GM13977 (cell line): ENCODE measurements at regions not wholly inside any gene's neighbourhood (a gene's known extent, or its start where the extent isn't known, plus 50 kb on each side); places are given as distances from the start of the nearest gene placed in this dataset.

Experiments used
- DNase-seq: peaks from one replicate; pipeline ENCODE4 v3.0.0; 2012; ENCODE audit warnings: low spot score
- in situ Hi-C: fragments of 300-500 bp; cut with MboI; formaldehyde crosslinking; loops from one replicate; pipeline ENCODE4 v1.12.0; 2022; ENCODE audit warnings: low sequenced_read_pairs, low pct_unique_long_range_greater_than_20kb, mixed read lengths, inconsistent platforms; ENCODE audit not compliant: unreplicated experiment
- TF ChIP-seq, protein P1 (sequence below): IDR thresholded peaks from 2 replicates; pipeline ENCODE4 v1.5.1; 2012; ENCODE audit warnings: mild to moderate bottlenecking, control low read depth; ENCODE audit not compliant: insufficient read depth; ENCODE audit errors: extremely low read depth, missing control alignments

DNA sequence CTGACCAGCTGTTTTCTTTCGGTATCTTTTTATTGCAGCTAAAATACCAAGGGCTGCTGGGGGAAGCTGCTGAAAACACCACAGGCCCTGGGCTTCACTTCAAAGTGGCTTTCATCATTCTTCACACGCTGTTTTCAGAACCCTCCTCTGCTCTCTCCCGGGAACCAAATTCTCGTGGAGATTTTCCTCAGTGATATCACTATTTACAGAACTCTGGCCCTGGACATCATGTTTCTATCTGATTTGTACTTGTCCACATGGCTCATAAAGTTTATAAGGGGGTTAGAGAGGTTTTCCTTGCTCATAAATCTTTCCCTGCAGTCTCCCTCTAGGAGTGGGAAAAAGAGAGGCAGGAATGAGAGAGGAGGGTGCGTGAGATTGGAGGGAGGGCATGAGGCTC is 177.4 kb upstream of the NPVF start:
- DNase-seq, result no peak
- in situ Hi-C loops, result no loop called here
- TF ChIP-seq, protein P1, sequence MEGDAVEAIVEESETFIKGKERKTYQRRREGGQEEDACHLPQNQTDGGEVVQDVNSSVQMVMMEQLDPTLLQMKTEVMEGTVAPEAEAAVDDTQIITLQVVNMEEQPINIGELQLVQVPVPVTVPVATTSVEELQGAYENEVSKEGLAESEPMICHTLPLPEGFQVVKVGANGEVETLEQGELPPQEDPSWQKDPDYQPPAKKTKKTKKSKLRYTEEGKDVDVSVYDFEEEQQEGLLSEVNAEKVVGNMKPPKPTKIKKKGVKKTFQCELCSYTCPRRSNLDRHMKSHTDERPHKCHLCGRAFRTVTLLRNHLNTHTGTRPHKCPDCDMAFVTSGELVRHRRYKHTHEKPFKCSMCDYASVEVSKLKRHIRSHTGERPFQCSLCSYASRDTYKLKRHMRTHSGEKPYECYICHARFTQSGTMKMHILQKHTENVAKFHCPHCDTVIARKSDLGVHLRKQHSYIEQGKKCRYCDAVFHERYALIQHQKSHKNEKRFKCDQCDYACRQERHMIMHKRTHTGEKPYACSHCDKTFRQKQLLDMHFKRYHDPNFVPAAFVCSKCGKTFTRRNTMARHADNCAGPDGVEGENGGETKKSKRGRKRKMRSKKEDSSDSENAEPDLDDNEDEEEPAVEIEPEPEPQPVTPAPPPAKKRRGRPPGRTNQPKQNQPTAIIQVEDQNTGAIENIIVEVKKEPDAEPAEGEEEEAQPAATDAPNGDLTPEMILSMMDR, result no peak

DNA sequence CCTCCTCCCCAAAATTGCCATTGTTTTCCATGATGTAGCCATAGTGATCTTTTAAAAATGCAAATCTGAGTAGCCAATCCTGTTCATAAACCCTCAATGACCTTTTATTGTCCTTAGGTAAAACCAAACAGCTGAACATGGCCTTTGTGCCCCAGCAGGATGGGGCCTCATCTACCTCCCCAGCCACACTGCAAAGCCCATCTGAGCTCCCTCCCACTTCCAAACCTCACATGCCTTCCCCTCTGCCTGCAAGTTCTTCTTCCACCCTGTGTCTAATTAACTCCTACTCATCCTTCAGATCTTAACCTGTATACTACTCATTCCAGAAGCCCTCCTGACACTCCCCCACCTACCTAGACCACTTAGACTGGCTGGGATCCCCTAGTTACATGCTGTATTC is 178.8 kb upstream of the NPVF start:
- no peak for DNase-seq
- in situ Hi-C loops, result no loop called here
- TF ChIP-seq, protein P1, result no peak

GRCh38 chr7:25408012-25408687 is 179.9 kb upstream of the NPVF start:
- DNase-seq, result no peak
- TF ChIP-seq, protein P1, result no peak
- in situ Hi-C loops, result no loop called here

- TF ChIP-seq, protein P1, result no peak
- no peak for DNase-seq
- in situ Hi-C loops, result no loop called here
These were observed 180.6 kb upstream of the NPVF start for GRCh38 chr7:25408876-25409275.

DNA sequence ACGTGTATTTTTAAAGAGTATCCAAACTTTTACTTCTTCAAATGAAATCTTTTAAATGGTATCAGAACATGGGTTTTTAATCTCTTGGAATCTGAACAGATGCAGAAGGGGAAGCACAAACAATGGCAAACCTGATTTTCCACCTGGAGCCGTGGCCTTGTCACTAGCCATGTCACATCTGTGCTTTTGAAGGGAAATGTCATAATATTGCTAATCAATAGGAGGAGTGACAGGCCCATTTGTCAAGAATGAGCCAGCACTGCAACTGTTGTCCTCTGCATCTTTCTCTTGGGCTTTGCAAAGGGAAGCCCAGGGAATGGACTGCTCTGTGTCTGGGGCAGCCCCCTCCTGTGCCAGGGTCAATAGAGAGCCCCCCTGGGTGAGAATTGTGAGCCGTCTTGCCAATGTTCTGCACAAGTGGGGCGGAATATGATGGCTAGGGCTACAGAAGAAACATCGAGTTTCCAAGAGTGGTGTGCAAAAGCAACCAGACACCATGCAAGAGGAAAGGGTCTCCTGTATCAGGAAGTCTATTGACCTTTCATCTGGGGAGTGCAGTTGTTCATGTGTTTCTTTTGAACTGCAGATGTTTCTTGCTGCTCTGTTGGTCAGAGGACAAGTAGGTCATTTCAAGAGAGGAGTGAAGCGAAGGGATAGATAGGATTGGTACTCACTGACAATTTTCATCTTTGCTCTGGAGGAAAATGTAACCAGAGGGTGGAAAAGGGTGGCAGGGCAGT is 181.8 kb upstream of the NPVF start:
- in situ Hi-C loops, result no loop called here
- TF ChIP-seq, protein P1, result no peak
- no peak for DNase-seq

GRCh38 chr7:25420771-25421170 is 192.5 kb upstream of the NPVF start:
- TF ChIP-seq, protein P1, result no peak
- no peak for DNase-seq
- in situ Hi-C loops, result no loop called here
